Endothelial cell of umbilical vein (primary cell): ENCODE measurements at regions not wholly inside any gene's neighbourhood (a gene's known extent, or its start where the extent isn't known, plus 50 kb on each side); places are given as distances from the start of the nearest gene placed in this dataset.

ENCODE experiments used
- CTCF ChIP-seq, 2 donors: IDR thresholded peaks; 1 replicate in 1 of 2; 2 replicates in 1 of 2; pipeline ENCODE4 v1.5.1; 2011; ENCODE audit warnings: low read length in 2 of 2, mild to moderate bottlenecking in 2 of 2, moderate library complexity in 2 of 2, control low read depth in 1 of 2, inconsistent platforms in 1 of 2, low read depth in 1 of 2; ENCODE audit not compliant: insufficient read depth in 1 of 2; ENCODE audit errors: extremely low read depth in 1 of 2
- EZH2 ChIP-seq: IDR thresholded peaks from 2 replicates; pipeline ENCODE4 v1.6.1; 2012; ENCODE audit warnings: borderline replicate concordance, low read depth, mild to moderate bottlenecking, moderate library complexity, low read length, inconsistent platforms; ENCODE audit not compliant: severe bottlenecking
- FOS ChIP-seq: IDR thresholded peaks from 2 replicates; pipeline ENCODE4 v1.6.1; 2011; ENCODE audit warnings: mild to moderate bottlenecking, low read length, moderate library complexity, borderline replicate concordance; ENCODE audit not compliant: insufficient read depth
- JUN ChIP-seq: IDR thresholded peaks from 2 replicates; pipeline ENCODE4 v1.6.1; 2011; ENCODE audit warnings: borderline replicate concordance, low read depth; ENCODE audit not compliant: insufficient read length, insufficient read depth
- MAX ChIP-seq: IDR thresholded peaks from 2 replicates; pipeline ENCODE4 v1.6.1; 2011; ENCODE audit not compliant: insufficient read depth, insufficient read length
- MYC ChIP-seq: IDR thresholded peaks from one replicate; pipeline ENCODE4 v1.6.1; 2011; ENCODE audit warnings: mild to moderate bottlenecking, low read depth, low read length
- POLR2A ChIP-seq: IDR thresholded peaks from 2 replicates; pipeline ENCODE4 v1.6.1; 2012; ENCODE audit warnings: low read depth, mild to moderate bottlenecking, control low read depth, low read length
- POLR2AphosphoS5 ChIP-seq: IDR thresholded peaks from 2 replicates; pipeline ENCODE4 v1.6.1; 2012; ENCODE audit warnings: low read depth, mild to moderate bottlenecking, control low read depth, low read length, moderate library complexity; ENCODE audit not compliant: insufficient read depth

GRCh38 chr2:56130463-56131070, 53.2 kb upstream of the CCDC85A start:
- TF ChIP-seq CTCF (IDR thresholded peaks at IDR 0.05; ENCODE audit: extremely low read depth in 1 of 2, insufficient read depth in 1 of 2, low read depth in 1 of 2, low read length in 2 of 2) (peak; percentile 75 to 76), POLR2AphosphoS5 (no peak), POLR2A (no peak), EZH2 (no peak), FOS (no peak), MAX (no peak), MYC (no peak), JUN (no peak)
